IMR-90 (cell line): ENCODE measurements at regions not wholly inside any gene's neighbourhood (a gene's known extent, or its start where the extent isn't known, plus 50 kb on each side); places are given as distances from the start of the nearest gene placed in this dataset.

Experiments
- ATAC-seq: fragments of 200-7000 bp; cut with Tn5 transposase; 2 replicates; pipeline ENCODE4 v1.9.1; 2020; ENCODE audit warnings: low read depth, mild to moderate bottlenecking, moderate library complexity
- BruUV-seq: library from RNA; stranded (reverse); fragments of 400-500 nt; replicated peaks from 2 replicates; lab custom pipeline; 2021; lab: Mats Ljungman, UMichigan
- CTCF ChIA-PET: fragments of 300-600 bp; formaldehyde crosslinking; extraction: SDS; loops from one replicate; lab custom pipeline; 2021; ENCODE audit warnings: antibody characterized with exemption; lab: Yijun Ruan, JAX
- POLR2A ChIA-PET: fragments of 300-600 bp; sonication (Branson Sonifier 250); formaldehyde crosslinking; loops from one replicate; lab custom pipeline; 2022; ENCODE audit warnings: antibody characterized with exemption; ENCODE audit not compliant: unreplicated experiment; lab: Charles Lee
- DNase-seq: peaks from one replicate; pipeline ENCODE4 v3.0.0; 2013
- H2AFZ ChIP-seq: replicated peaks from 2 replicates; pipeline ENCODE3; 2013; ENCODE audit warnings: low read length, mild to moderate bottlenecking; ENCODE audit not compliant: poor library complexity
- H2AK5ac ChIP-seq: 2 replicates; pipeline ENCODE4 v1.6.1; 2013; ENCODE audit warnings: low read depth, low read length, inconsistent platforms
- H2AK9ac ChIP-seq: replicated peaks from 2 replicates; pipeline ENCODE3; 2013; ENCODE audit warnings: mild to moderate bottlenecking, low read depth, low read length, moderate library complexity; ENCODE audit not compliant: poor library complexity
- H2BK120ac ChIP-seq: 2 replicates; pipeline ENCODE4 v1.6.1; 2013; ENCODE audit warnings: low read depth, low read length, inconsistent platforms
- H2BK15ac ChIP-seq: 3 replicates; pipeline ENCODE4 v1.6.1; 2013; ENCODE audit warnings: low read depth, low read length, inconsistent platforms
- H2BK20ac ChIP-seq: 2 replicates; pipeline ENCODE4 v1.6.1; 2013; ENCODE audit warnings: low read depth, mild to moderate bottlenecking, inconsistent platforms, low read length, moderate library complexity
- H2BK5ac ChIP-seq: 2 replicates; pipeline ENCODE4 v1.6.1; 2013; ENCODE audit warnings: mild to moderate bottlenecking, low read depth, low read length, inconsistent platforms; ENCODE audit not compliant: poor library complexity, severe bottlenecking
- H3K14ac ChIP-seq: replicated peaks from 2 replicates; pipeline ENCODE4 v1.6.1; 2013; ENCODE audit warnings: low read depth, low read length, inconsistent platforms
- H3K18ac ChIP-seq: 2 replicates; pipeline ENCODE4 v1.6.1; 2013; ENCODE audit warnings: low read depth, low read length, control low read depth
- H3K23ac ChIP-seq: 2 replicates; pipeline ENCODE4 v1.6.1; 2013; ENCODE audit warnings: low read depth, low read length, inconsistent platforms
- H3K27ac ChIP-seq: 2 replicates; pipeline ENCODE4 v1.5.1; 2013; ENCODE audit warnings: mild to moderate bottlenecking, control low read depth, low read length; ENCODE audit not compliant: insufficient read depth
- H3K27me3 ChIP-seq: 2 replicates; pipeline ENCODE4 v1.6.1; 2013; ENCODE audit warnings: low read length; ENCODE audit not compliant: control insufficient read depth, insufficient read depth
- H3K36me3 ChIP-seq: 2 replicates; pipeline ENCODE4 v1.6.1; 2013; ENCODE audit warnings: low read length, mixed read lengths; ENCODE audit not compliant: control insufficient read depth, insufficient read depth
- H3K4ac ChIP-seq: 2 replicates; pipeline ENCODE4 v1.6.1; 2013; ENCODE audit warnings: low read depth, low read length, inconsistent platforms
- H3K4me1 ChIP-seq: 2 replicates; pipeline ENCODE4 v1.6.1; 2013; ENCODE audit warnings: low read length, mixed read lengths; ENCODE audit not compliant: control insufficient read depth, insufficient read depth
- H3K4me2 ChIP-seq: 2 replicates; pipeline ENCODE4 v1.6.1; 2013; ENCODE audit warnings: low read depth, mild to moderate bottlenecking, control low read depth, low read length, moderate library complexity
- H3K4me3 ChIP-seq: 2 replicates; pipeline ENCODE4 v1.5.1; 2013; ENCODE audit warnings: low read depth, mild to moderate bottlenecking, control low read depth, low read length, moderate library complexity; ENCODE audit not compliant: insufficient read depth
- H3K56ac ChIP-seq: 2 replicates; pipeline ENCODE4 v1.6.1; 2013; ENCODE audit warnings: low read length, inconsistent platforms; ENCODE audit not compliant: insufficient read depth; ENCODE audit errors: extremely low read depth
- H3K79me1 ChIP-seq, 2 experiments: 2 replicates each; pipeline ENCODE4 v1.6.1; 2013; ENCODE audit warnings: low read length in 2 of 2, inconsistent platforms in 1 of 2, low read depth in 1 of 2
- H3K9ac ChIP-seq: 2 replicates; pipeline ENCODE4 v1.6.1; 2013; ENCODE audit warnings: low read depth, low read length, control low read depth
- H3K9me1 ChIP-seq: 2 replicates; pipeline ENCODE4 v1.6.1; 2013; ENCODE audit warnings: low read length, inconsistent platforms; ENCODE audit not compliant: insufficient read depth
- H3K9me3 ChIP-seq: 2 replicates; pipeline ENCODE4 v1.6.1; 2013; ENCODE audit warnings: low read length; ENCODE audit not compliant: control insufficient read depth, insufficient read depth
- H4K20me1 ChIP-seq: 2 replicates; pipeline ENCODE4 v1.6.1; 2013; ENCODE audit warnings: low read length, inconsistent platforms; ENCODE audit not compliant: insufficient read depth
- H4K5ac ChIP-seq: 2 replicates; pipeline ENCODE4 v1.6.1; 2013; ENCODE audit warnings: mild to moderate bottlenecking, low read depth, low read length, control low read depth
- H4K8ac ChIP-seq, 2 experiments: 2 replicates each; pipeline ENCODE4 v1.6.1; 2013; ENCODE audit warnings: low read depth in 2 of 2, low read length in 2 of 2, control low read depth in 1 of 2, inconsistent platforms in 1 of 2
- H4K91ac ChIP-seq: 2 replicates; pipeline ENCODE4 v1.6.1; 2013; ENCODE audit warnings: low read depth, low read length, inconsistent platforms; ENCODE audit not compliant: insufficient read depth
- BHLHE40 ChIP-seq: fragments of 150-350 bp; IDR thresholded peaks from 2 replicates; pipeline ENCODE4 v1.6.1; 2016; ENCODE audit warnings: mild to moderate bottlenecking, low read depth, low read length
- MXI1 ChIP-seq: IDR thresholded peaks from 2 replicates; pipeline ENCODE4 v1.6.1; 2012; ENCODE audit warnings: low read depth, mild to moderate bottlenecking, low read length, moderate library complexity, borderline replicate concordance
- NFE2L2 ChIP-seq: fragments of 150-350 bp; IDR thresholded peaks from 2 replicates; pipeline ENCODE4 v1.6.1; 2016; ENCODE audit warnings: low read depth, mild to moderate bottlenecking, low read length
- POLR2A ChIP-seq: IDR thresholded peaks from 2 replicates; pipeline ENCODE4 v1.6.1; 2012; ENCODE audit warnings: mild to moderate bottlenecking, low read depth, low read length
- SMC3 ChIP-seq: fragments of 150-350 bp; IDR thresholded peaks from 2 replicates; pipeline ENCODE4 v1.6.1; 2016; ENCODE audit warnings: low read depth, mild to moderate bottlenecking, antibody characterized with exemption, low read length, moderate library complexity
- USF2 ChIP-seq: fragments of 150-350 bp; IDR thresholded peaks from 2 replicates; pipeline ENCODE4 v1.6.1; 2017; ENCODE audit warnings: mild to moderate bottlenecking, antibody characterized with exemption, low read length, low read depth
- WGBS, 2 experiments: methylation state at CpG; one replicate each; pipeline versions ENCODE4 v1.1.5 to v1.1.7; 2013; ENCODE audit warnings: missing lambda C conversion rate in 2 of 2; ENCODE audit not compliant: insufficient read length in 1 of 2; ENCODE audit errors: extremely low coverage in 2 of 2; 5-methylcytosine and 5-hydroxymethylcytosine counted together
- dilution Hi-C: fragments of 300-500 bp; cut with HindIII; formaldehyde crosslinking; loops from one replicate; pipeline ENCODE4 v1.14.3; 2018; ENCODE audit warnings: low sequenced_read_pairs; ENCODE audit not compliant: unreplicated experiment
- in situ Hi-C: fragments of 300-500 bp; cut with MboI; formaldehyde crosslinking; loops from 3 replicates; pipeline ENCODE4 v1.14.3; 2019; ENCODE audit warnings: low sequenced_read_pairs, inconsistent platforms, mixed read lengths
- intact Hi-C: fragments of 100-400 bp; cut with micrococcal nuclease; formaldehyde crosslinking; loops from 2 replicates; pipeline ENCODE4 v1.10.0; 2022
- TF ChIP-seq, protein P1 (sequence below): fragments of 150-350 bp; IDR thresholded peaks from 2 replicates; pipeline ENCODE4 v1.6.1; 2016; ENCODE audit warnings: low read depth, mild to moderate bottlenecking, low read length, moderate library complexity, borderline replicate concordance

GRCh38 chr20:47950124-47950912, 165.0 kb upstream of the SULF2 start:
- dilution Hi-C loops, result no loop called here
- no peak for TF ChIP-seq SMC3
- TF ChIP-seq POLR2A, result no peak
- TF ChIP-seq MXI1, result no peak
- TF ChIP-seq, protein P1, sequence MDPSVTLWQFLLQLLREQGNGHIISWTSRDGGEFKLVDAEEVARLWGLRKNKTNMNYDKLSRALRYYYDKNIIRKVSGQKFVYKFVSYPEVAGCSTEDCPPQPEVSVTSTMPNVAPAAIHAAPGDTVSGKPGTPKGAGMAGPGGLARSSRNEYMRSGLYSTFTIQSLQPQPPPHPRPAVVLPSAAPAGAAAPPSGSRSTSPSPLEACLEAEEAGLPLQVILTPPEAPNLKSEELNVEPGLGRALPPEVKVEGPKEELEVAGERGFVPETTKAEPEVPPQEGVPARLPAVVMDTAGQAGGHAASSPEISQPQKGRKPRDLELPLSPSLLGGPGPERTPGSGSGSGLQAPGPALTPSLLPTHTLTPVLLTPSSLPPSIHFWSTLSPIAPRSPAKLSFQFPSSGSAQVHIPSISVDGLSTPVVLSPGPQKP, result no peak
- TF ChIP-seq BHLHE40, result no peak
- no peak for TF ChIP-seq NFE2L2
- TF ChIP-seq USF2, result no peak
- CTCF ChIA-PET, result no interaction called here
- POLR2A ChIA-PET, result no interaction called here
- no peaks in the 10 kb centered on the region for H3K36me3 ChIP-seq
- no peak overlapping the region for H3K27ac ChIP-seq
- H3K4ac ChIP-seq, result no peak overlapping the region
- 80% methylated on average over 1 of the region's 11 CpGs; no CpG with 5 or more reads in 1 of the 2 experiments for WGBS, 2 experiments
- in situ Hi-C loops, result no loop called here
- H3K4me2 ChIP-seq, result no peak overlapping the region
- no peak overlapping the region for H2BK20ac ChIP-seq
- H3K9ac ChIP-seq, result no peak overlapping the region
- no peak overlapping the region for H3K4me3 ChIP-seq
- no peak overlapping the region for H2AK5ac ChIP-seq
- no peak overlapping the region for H2BK5ac ChIP-seq
- H3K14ac ChIP-seq, result no peak overlapping the region
- no peak overlapping the region for H3K56ac ChIP-seq
- H2BK120ac ChIP-seq, result no peak overlapping the region
- no peak for ATAC-seq
- no peak for DNase-seq
- H4K91ac ChIP-seq, result no peak overlapping the region
- no peak overlapping the region for H2AK9ac ChIP-seq
- intact Hi-C loops, result no loop called here
- no peak overlapping the region for H2AFZ ChIP-seq
- no TSS peak for BruUV-seq
- H4K8ac ChIP-seq, result no peak overlapping the region
- no peaks in the 10 kb centered on the region for H3K79me1 ChIP-seq
- no peaks in the 10 kb centered on the region; the same call in 1 of the 2 replicates for H3K27me3 ChIP-seq
- H4K5ac ChIP-seq, result no peak overlapping the region
- H3K23ac ChIP-seq, result no peak overlapping the region
- no peak overlapping the region for H2BK15ac ChIP-seq
- H4K20me1 ChIP-seq, result no peaks in the 10 kb centered on the region
- H3K18ac ChIP-seq, result no peak overlapping the region
- H3K4me1 ChIP-seq, result no peaks in the 10 kb centered on the region
- no peaks in the 10 kb centered on the region for H3K9me3 ChIP-seq
- H3K9me1 ChIP-seq, result no peaks in the 10 kb centered on the region
